HUDEP-2 (cell line): ENCODE measurements at regions not wholly inside any gene's neighbourhood (a gene's known extent, or its start where the extent isn't known, plus 50 kb on each side); places are given as distances from the start of the nearest gene placed in this dataset.

Experiments used
- DNase-seq, 76 experiments: peaks; one replicate each; lab custom pipeline; 2025; ENCODE audit not compliant: unreplicated experiment in 76 of 76; lab: John Stamatoyannopoulos, UW

DNA sequence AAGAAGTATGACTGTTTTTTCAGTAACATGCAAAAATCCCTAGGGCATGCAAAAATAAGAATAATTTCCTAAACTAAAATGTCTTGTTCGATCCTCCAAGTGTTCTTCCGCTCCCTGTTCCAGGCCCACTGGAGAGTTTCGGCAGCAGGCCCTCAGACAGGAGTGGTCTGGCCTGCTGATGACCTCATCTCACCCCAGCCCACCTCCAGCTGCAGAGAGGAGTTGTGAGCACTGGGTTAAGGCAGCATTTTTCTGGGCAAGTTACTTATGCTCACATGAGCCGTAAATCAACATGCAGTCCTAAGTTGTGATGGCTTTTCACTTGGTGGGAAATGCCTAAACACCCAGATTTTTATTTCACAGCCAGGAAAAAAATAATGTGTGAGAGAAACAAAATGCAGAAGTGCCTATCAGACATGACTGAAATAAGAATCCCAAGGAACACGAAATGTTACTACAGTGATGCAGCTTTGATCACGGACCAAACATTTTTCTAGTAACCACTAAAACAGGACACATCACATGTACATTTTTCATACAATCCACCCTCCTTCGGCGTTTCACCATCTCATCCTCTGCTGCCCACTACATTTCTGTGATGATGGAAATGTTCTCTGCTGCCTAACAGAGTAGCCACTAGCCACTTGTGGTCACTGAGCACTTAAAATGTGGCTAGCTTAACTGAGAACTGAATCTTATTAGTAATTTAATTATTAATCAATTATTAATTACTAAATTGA, 153.3 kb upstream of the TBL1X start:
- DNase-seq, result peak in 4 of 76 experiments; percentile 1 to 17 (median 6)

DNA sequence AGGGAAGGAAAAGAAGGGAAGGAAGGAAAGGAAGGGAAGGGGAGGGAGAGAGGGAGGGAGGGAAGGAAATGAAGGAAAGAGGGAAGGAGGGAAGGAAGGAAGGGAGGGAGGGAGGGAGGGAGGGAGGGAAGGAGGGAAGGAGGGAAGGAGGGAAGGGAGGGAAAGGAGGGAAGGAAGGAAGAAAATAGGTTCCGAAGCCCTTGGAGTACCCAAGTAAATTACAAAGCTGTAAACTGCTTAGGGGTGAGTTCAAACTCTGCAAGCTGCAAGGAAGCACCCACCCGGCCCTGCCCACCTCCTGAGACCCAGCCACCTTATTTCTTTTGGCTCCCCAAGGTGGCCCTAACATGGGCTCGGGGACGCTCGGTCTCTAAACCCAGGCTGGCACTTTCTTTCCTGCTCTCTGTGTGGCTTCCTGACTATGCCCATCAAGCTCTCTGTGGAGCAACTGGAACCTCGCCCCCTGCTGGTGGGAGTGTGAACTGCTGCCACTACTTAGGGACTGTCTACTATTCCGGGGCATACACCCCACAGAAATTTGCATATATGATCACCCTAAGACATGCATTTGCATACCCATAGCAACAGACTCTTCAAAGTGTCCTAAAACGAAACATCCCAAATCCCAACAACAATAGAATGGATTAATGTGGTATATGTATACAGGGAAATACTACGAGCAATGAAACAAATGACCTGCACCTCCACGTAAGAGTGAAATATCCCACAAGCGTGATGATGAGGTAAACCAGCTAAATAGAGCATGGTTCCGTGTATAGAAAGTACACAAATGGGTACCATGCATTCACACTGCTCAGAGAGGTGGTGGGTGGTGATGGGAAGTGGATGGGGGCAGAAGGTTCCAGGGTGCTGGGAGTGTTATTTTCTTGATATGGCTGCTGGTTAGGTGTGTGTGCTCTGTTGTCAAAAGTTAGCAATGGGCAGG, 151.7 kb upstream of the TBL1X start:
- DNase-seq, result peak in 57 of 76 experiments; percentile 0 to 53 (median 14)

DNA sequence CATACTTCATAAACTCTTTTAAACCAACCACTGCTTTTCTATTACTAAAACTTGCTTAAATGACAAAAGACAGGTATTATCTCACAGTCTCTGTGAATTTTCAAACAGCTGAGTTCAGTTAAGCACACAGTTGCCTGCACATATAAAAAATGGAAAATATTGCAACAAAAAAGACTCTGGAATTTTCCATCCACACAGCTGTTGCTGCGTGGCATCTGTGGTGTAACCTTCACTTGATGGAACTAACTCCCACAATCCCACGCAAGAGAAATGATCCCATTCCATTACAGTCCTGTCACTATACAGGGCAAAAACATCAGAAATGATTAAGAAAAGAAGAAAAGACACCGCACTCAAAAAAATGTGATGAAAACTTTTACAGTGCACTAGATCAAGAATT, 149.8 kb upstream of the TBL1X start:
- DNase-seq, result no peak

DNA sequence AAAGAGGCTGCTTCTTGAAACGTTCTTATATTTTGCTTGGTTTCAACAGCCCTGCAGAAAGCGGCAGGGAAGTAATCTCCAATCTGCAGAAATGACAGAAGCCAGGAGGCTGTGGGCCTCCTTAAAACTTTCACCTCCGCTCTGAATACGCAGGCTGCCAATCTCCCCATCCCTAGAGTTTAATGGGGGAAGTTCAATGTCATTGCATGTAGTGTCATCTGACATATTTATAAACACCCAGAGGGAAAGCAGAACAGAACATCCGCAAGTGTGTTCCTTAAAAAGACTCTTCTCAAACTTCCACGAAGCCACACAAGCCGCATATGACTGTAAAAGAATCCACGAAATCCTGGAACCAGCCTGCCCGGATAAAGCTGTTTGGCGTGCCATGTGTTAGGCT, 148.8 kb upstream of the TBL1X start:
- no peak for DNase-seq

DNA sequence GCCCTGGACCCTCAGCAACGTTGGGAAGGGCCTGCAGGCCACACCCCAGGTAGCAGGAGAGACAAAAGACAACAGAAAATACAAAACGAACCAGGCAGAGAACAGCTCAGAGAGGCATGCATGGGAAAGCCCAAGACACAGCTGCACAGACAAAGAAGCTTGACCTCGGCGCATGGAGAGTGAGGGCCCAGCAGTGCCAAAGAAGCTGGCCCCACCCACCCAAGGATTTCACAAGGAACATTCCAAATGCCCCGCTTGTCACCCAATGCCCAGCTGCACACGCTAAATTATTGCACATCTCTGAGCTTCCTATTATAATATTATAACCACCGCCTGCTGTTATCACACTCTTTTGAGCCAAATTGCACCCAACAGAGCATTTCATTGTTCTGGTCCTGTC, 147.7 kb upstream of the TBL1X start:
- DNase-seq, result no peak

DNA sequence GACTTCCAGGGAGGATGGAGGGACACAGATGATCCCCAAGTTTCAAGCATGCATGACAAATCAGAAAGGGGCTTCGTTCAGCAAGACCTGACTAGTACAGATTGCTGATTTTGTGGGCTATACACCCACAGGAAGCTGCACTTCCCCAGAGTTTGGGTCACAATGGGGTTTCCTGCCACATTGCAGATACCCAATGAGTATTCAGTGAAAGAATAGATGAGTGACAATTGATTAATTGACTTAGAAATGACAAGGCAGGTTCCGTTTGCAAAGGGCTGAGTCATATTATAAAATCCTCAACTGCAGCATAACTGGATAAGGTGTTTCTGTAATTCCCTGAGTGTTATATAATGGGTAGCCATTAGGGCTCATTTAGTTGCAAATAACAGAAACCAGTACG, 146.6 kb upstream of the TBL1X start:
- no peak for DNase-seq

DNA sequence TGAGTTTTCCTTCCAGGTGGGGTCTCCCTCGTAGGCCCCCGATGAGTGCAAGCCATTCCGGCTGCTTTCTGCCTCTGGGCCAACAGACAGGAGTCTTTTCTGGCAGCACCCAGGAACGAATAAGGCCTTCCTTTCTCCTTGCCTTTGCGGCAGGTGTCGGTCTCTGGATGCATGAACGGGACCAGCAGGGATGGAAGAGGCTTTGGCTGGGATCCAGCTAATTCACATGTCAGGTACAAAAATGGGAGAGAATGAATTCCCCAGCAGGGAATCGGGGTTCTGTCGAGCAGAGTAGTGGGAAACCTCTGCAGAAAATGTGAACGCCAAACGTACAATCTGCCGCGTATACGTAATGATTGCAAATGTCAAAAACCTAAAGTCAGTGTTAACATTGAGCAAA, 146.1 kb upstream of the TBL1X start:
- no peak for DNase-seq

DNA sequence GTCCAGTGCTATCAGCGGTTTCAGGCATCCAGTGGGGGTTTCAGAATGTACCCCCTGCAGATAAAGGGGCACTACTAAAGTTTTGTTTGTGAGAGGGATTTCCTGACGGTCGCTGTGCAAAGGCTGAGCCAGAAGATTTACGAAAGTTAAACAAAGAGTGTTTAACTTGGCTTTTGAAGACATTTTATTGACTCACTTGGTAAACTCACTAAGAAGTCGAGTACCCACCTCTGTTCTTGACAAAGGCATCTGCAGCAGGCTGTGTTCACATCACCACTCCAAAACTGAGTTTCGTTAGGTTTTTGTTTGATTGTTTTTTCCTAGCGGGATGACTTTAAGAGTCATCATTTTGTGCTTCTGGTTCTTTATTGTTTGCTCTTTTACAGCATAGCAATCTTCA, 143.9 kb upstream of the TBL1X start:
- DNase-seq, result no peak

DNA sequence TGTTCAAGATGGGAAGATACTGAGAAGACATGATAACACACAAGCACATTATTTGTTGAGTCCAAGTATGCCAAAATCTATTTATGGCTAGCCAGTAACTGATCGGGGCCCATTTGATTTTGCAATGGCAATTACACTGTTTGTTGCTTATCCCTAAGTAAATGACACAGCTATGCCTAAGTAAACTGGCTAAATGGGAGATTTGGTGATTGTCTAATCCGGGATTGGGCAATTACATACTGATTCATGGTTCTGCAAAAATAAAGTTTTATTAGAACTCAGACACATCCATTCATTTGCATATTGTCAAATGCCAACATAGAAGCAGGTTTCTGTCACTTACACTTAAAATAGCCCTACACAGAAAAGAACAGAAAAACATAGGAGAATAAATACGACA, 140.2 kb upstream of the TBL1X start:
- no peak for DNase-seq

DNA sequence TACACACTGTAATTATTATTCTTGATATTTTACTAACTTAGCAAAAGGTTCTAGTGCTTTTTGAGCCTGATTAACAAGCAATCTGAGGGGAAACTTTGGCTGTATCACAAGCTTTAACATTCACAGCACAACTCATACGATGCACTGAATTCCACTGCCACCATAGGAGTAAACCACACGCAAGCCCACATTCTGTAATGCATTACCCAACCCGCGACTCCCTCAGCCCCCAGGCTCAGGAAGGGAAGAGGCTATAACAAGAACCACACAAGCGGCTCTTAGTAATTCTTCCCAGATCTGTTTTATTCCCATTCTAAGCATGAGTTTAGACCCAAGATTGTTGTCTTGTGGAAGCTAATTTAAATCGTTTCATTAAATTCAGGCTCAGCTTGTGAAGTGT, 138.5 kb upstream of the TBL1X start:
- no peak for DNase-seq

DNA sequence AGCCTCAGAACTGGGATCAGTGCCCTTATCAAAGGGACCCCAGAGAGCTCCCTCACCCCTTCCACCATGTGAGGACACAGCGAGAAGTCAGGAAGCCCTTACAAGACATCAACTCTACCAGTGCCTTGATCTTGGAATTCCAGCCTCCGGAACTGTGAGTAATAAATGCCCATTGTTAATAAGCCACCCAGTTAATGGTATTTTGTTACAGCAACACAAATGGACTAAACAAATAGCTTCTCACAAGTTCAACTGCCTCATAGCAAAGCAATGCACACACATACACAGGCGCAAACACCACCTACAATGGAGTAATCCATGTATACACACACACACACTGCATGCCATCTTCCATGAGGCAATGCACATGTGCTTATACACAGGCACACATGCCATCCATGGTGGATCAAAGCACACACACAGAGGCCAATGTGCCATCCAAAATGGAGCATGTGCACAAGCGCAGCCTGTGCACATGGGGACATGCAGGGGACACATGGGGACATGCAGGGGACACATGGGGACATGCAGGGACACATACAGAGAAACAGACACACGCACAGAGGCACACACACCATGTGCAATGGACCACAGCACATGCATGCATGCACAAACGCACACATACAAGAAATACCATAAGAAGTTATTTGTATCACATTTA, 137.6 kb upstream of the TBL1X start:
- no peak for DNase-seq

DNA sequence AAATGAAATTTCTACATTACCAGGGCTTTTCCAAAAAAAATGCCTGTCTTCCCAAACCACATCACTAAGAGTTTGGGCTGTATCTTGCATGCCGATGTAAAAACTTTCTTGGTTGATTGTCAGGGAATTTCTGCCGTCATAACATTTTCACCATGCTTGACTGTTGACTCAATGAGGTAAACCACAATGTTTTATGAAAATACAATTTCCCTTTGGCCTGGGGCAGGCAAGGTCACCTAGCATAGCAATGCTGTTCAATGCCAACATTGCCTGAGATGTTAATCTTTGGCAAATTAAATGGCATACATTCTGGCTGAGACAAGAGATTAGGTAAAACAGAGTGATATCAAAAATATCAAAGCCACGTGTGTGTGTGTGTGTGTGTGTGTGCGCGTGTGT, 137.1 kb upstream of the TBL1X start:
- no peak for DNase-seq

DNA sequence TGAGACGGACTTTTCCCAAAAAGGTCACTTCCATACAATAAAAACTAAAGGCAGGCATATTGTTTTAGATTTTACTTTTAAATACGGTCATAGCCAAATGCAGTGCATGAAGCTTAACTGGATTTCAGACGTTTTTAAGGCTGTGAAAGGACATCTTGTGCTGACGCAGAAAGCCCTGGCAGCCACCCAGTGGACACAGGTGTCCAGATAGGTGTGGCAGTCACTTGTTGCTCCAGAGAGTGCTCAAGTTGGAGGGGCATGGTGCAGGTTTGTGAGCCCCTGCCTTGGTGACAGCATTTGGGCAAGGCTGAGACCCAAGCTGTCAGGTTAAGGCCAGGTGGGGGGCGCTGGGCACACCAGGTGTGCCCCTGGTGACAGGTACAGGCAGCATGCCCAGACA, 135.8 kb upstream of the TBL1X start:
- DNase-seq, result no peak

DNA sequence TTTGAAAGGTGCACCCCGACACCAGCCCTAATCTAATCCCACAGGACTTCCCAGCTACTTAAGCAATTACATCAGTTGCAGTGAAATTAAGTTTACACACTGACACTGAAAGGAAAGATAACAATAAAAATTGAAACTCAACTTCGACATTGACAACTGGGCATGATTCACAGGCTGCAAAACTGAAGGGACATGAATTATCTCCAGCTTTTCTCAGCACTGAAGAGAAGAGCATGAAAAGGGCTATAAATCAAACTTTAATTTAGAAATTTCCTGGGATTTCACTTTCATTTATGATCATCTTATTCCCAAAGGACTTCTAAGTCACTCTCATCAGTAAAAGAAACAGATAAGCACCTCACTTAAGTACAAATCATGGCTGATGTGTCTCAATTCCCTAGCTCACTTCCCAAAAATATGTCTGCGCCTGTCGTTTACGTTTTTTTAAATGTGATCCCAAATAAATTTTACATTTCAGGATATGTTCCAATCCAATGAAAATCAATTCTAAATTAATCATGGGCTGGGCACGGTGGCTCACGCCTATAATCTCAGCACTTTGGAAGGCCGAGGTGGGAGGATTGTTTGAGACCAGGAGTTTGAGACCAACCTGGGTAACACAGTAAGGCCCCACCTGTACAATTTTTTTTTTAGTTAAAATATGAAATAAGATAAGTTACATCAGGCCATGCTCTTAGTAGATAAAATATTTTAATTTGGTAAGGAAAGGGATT, 134.4 kb upstream of the TBL1X start:
- no peak for DNase-seq

DNA sequence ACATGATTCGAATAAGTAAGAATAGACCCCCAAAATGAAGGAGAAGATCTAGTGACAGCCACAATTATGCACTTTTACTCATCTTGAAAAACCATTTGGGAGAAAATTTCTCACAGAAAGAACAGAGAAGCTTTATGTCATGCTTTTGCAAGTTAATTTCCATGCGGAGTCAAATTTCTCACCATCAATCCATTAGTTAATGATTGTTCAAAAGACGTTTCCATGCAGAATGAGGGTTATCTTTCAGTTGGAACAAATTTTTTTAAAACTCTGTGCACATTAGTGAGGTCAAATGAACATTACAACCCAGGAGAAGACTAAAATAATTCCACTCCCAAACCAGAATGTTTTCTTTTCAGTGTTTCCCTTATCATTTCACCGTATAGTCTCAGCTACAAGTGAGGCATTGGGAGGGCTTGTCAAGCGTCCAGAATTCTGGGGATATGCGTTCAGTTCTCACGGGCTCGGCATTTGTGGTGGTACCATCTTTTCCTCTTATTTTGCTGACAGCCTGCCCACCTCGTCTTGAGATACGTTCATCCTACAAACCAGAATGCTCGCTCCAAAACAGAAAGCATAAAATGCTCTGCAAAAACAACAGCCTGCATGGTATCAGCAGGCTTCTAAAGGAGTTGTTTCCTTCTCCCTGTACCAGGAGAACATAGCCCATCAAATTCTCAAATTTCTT, 130.8 kb upstream of the TBL1X start:
- DNase-seq, result no peak

DNA sequence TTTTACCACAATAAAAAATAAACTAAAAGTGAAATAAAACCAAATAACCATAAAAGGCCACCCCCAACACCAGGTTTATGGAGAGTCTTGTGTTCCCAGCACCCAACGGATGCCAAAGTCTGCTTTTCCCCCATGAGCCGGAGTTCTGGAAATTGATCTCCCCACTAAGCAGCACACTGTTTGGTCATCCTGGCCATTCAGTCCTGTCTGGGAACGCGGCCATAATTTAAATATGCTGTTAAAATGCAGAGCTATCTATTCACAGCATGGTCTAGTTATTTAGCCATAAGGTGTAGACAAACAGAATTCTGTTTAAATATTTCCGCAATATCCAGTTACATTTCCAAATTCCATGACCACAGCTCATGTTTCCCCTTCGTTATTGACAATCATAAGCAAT, 129.6 kb upstream of the TBL1X start:
- DNase-seq, result no peak

DNA sequence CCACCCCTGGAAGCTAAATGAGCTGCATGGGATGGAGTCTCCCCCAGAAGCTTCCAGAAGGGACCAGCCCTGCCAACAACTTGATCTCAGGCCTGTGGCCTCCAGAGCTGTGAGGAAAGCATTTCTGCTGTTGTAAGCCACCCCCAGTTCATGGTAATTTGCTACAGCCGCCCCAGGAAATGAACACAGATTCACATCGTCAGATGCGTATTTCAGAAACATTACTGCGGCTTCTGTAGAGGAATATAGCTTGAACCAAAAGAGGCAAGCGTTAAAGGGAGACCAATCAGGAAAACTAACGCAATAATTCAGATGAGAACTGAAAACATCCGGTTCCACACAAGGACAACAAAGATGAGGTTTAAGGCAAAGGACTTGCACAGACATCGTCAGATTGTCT, 128.4 kb upstream of the TBL1X start:
- no peak for DNase-seq

DNA sequence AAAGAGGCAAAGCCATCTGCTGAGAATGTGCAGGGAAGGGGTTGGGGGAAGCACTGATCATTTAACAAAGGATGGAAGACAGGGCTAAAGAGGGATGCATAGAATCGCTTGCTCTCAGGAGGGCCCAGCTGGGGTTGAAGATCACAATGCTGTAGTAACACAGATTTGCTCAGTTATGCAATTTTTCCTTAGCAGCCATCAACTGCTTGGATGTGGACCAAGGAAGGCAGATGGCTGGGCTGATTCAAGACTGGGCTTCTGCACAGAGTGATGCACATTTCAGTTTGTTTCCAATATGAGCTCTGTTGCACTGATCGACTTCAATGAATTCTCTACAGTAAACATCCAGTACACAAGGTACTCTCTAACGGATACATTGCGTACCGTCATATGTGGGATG, 127.8 kb upstream of the TBL1X start:
- no peak for DNase-seq

DNA sequence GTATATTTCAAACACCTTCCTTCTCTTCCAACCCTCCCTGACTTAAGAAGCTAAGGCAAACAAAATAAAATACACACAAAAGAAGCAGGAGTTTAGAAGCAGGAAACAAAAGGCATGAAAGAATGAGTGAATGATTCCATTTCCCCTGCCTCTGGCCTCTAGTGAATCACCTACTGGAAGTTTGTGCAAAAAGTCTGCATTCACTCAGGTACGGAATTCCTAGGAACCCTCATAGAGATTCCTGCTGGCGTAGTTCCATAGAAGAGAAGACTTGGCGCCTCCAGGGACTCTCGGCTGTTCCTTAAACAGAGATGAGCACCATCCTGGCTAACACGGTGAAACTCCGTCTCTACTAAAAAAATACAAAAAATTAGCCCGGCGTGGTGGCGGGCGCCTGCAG, 125.9 kb upstream of the TBL1X start:
- no peak for DNase-seq
